ENCODE measurements at regions not wholly inside any gene's neighbourhood (a gene's known extent, or its start where the extent isn't known, plus 50 kb on each side); places are given as distances from the start of the nearest gene placed in this dataset.
"Not testable (repeated sequence)": the region's sequence is repeated elsewhere in the genome, so short reads cannot be mapped to it uniquely, and the experiment has no call there.

DNA sequence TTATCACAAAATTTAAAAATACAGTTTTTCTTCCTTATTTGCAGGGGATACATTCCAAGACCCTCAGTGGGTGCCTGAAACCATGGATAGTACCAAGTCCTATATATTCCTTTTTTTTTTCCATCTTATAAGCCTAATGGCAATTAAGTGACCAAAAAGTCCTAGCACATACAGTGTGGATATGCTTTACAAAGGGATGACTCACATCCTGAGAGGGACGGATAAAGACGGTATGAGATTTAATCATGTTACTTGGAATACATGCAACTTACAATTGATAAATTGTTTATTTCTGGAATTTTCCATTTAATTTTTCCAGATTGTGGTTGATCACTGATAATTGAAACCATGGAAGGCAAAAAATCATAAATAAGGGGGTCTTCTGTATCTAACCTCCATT, 181.2 kb upstream of the BRINP3 start:
- H3K4me3 ChIP-seq (ENCODE audit: low read length): no peak overlapping the region
- no peak for DNase-seq (ENCODE audit: low read depth, low spot score)

DNA sequence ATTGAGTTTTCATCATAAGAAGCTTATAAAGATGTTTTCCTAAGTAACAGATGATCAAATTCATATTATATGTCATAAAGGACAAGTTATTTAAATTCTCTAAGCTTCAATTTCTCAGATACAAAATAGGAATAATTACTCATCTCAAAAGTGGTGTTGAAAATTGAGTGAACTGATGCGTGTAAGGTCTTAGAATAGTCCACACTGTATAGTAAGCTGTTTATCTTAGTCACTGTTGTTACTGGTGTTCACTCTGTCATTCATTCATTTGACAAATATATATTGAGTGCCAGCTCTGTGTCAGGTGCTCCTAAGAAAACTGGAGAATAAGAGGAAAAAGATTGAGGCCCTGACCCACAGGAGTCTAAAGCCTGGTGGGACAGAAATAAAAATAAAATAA, 186.3 kb upstream of the BRINP3 start:
- DNase-seq (ENCODE audit: low read depth, low spot score): no peak
- no peak overlapping the region for H3K4me3 ChIP-seq (ENCODE audit: low read length)

DNA sequence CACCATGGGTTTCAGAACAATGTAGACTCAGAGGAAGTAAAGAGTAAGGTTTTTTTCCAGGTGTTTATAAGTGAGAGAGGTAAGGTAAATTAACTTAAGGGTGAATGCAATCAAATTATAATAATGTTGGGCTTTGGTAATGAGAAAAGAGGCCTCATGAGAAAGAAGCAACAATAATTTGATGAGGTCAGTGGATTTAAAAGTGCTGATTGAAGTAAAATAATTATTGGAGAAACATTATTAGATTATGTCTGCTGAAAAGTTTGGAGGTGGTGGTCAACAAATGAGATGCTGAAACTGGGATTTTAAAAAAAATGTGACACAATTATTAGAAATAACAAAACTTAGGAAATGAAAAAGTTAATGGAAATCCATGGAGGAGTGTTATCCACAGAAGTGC, 187.4 kb upstream of the BRINP3 start:
- H3K4me3 ChIP-seq (ENCODE audit: low read length): no peak overlapping the region
- no peak for DNase-seq (ENCODE audit: low read depth, low spot score)

DNA sequence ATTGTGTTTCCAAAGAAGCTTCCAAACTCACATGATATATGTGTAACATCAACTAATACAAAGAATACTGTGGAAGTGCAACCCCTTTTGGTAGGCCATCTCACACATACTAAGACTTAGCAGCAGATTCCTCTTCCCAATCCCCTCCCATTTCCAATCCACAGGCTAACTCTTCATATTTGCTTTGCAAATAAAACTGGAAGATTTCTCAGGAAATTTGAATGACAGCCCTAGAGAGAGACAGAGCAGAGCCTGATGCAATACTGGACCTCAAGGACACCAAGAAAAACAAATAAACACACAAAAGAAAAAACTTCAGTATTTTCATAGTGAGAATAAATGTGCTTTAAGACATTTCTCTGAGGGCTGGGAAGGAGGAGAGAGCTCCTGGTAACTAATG, 190.2 kb upstream of the BRINP3 start:
- H3K4me3 ChIP-seq (ENCODE audit: low read length): no peak overlapping the region
- no peak for DNase-seq (ENCODE audit: low read depth, low spot score)

DNA sequence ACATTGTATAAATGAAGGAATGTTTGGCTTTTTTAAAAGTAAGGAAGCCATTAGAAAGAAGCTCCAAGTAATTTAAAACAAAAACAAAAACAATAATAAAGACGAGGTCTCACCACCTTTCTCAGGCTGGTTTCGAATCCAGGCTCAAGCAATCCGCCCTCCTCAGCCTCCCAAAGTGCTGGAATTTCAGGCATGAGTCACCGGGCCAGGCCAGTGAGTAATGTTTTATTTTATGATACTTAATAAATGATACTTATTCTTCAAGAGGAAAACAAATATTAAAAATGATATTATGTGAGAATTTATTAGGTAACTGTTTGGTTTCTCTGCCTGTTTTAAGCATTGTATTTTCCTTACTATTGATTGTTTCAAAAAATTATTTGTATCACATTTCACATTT, 201.4 kb upstream of the BRINP3 start:
- H3K4me3 ChIP-seq (ENCODE audit: low read length): no peak overlapping the region
- DNase-seq (ENCODE audit: low read depth, low spot score): no peak

DNA sequence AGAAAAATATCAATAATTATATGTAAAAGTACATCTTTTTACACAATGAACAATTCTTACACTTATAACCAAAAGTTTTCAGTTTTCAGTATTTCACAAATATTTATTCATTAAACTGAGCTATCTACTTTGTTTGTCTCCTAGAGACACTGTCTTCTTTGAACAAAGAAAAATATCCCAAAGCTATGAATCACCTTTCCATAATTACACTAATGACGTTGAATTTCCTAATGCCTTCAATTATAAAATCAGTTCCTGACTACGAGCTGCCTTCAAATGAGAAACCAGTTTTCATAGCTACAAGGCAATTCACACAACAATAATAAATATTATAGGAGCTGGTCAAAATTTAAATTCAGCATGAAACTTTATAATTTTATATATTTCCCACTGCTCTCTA, 201.8 kb upstream of the BRINP3 start:
- no peak overlapping the region for H3K4me3 ChIP-seq (ENCODE audit: low read length)
- DNase-seq (ENCODE audit: low read depth, low spot score): no peak

DNA sequence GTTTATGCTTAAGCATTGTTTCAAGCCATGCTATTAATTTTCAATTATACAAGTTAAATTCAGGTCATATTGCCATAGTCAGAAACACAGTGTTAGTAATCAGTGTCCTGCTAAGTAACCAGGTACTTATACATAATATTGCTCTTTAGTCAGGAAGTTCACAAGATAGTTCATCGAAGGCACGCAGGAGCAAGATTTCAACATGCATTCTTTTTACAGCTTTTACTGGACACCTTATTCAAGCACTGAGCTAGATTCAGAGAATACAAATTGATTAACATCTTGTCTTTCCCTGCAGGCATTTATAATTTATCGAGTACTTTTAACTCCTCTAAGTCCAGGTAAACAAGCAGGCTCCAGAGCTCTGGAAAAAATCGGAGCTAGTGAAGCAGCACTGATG, 202.3 kb upstream of the BRINP3 start:
- H3K4me3 ChIP-seq (ENCODE audit: low read length): no peak overlapping the region
- DNase-seq (ENCODE audit: low read depth, low spot score): no peak

DNA sequence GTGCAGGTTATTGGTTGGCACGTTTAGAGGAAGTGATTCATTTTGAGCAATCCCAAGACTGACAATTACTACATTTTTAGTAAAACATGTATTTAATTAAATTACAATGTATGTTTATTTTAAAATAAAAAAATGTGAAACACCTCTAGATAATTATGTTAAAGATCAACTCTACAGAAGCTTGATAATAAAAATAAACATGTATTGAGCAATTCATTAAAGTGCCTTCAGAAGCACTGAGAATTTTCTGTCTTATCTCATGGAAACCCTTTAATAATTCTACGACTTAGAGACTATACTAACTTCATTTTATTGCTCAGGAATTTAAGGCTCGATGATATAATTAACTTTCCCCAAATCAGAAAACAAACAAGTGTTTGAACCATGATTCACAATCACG, 208.0 kb upstream of the BRINP3 start:
- no peak for DNase-seq (ENCODE audit: low read depth, low spot score)
- no peak overlapping the region for H3K4me3 ChIP-seq (ENCODE audit: low read length)

DNA sequence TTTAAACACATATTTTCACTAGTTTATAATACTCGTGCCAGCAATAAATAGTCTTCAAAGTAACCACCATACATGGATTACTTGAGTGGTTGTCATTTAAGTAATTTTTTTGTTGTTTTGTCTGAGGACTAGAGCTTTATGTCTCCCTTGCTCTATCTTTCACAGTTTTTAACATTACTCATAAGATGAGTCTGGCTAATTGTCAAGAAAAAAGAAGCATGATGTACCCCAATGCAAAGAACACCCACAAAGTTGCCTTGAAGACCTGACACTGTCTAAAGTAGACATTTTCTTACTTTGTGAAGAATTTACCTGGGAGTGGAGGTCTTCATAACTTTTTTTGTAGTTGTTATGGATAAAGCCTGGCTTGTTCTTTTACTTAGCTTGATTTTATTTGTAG, 210.4 kb upstream of the BRINP3 start:
- DNase-seq (ENCODE audit: low read depth, low spot score): no peak
- no peak overlapping the region for H3K4me3 ChIP-seq (ENCODE audit: low read length)

DNA sequence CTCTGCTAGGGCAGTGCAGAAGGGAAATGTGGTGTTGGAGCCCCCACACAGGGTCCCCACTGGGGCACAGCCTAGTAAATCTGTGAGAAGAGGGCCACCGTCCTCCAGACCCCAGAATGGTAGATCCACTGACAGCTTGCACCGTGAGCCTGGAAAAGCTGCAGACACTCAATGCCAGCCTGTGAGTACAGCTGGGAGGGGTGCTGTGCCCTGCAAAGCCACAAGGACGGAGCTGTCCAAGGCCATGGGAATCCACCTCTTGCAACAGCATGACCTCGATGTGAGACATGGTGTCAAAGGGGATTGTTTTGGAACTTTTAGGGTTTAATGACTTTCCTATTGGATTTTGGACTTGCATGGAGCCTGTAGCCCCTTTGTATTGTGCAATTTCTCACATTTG, 220.8 kb upstream of the BRINP3 start:
- DNase-seq (ENCODE audit: low read depth, low spot score); H3K4me3 ChIP-seq (ENCODE audit: low read length): not testable (repeated sequence)

DNA sequence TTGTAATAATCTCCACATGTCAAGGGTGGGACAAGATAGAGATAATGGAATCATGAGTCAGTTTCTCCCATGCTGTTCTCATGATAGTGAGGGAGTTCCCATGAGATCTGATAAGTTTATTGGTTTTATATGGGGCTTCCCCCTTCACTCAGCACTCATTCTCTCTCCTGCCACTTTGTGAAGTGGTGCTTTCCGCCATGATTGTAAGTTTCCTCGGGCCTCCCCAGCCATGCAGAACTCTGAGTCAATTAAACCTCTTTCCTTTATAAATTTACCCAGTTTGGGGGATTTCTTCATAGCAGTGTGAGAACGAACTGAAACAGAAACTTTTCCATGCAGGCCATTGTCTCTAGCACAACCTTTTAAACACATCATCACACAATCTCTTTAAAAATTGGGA, 221.5 kb upstream of the BRINP3 start:
- H3K4me3 ChIP-seq (ENCODE audit: low read length): no peak overlapping the region
- no peak for DNase-seq (ENCODE audit: low read depth, low spot score)

DNA sequence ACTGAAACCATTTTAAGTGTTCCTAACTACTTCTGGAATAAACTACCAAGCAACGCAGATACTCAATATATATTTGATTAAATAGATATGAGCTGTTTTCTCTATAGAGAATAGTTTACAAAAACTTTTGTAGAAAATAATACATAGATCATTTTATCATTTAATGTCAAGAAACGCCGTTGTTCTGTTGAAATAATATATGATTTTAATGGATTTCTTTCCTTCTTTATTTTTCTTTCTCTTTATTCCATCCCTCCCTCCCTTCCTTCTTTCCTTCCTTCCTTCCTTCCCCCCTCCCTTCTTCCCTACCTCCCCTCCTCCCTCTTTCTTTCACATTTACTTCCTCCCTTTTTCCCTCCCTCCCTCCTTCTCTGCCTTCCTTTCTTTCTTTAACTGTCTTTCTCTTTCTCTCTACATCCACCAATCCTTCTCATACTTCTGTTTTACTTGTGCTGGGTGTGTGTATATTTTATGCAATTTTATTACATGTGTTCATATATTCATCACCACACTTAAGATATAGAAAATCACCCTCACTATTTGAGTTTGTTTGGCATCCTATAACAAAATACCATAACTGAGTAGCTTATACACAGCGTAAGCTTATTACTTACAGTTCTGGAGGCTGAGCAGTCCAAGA, 230.9 kb upstream of the BRINP3 start:
- no peak for DNase-seq (ENCODE audit: low read depth, low spot score)
- H3K4me3 ChIP-seq (ENCODE audit: low read length): no peak overlapping the region

DNA sequence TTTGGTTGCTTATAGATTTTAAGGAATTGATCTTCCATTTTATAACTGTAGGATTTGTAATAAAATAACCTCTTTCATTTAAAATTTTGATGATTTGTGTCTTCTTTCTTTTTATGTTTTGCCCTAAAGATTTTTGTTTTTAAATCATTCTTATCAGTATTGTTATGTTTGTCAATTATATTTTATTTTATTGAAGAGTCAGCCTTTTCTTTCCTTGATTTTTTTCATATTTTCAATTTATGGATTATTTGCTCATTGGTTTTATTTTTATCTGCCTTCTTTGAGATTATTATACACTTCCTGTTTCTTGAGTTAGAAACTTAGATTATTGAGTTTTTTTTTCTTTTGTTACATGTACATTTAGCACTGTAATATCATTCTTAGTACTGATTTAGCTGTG, 233.4 kb upstream of the BRINP3 start:
- DNase-seq (ENCODE audit: low read depth, low spot score): no peak
- H3K4me3 ChIP-seq (ENCODE audit: low read length): no peak overlapping the region

DNA sequence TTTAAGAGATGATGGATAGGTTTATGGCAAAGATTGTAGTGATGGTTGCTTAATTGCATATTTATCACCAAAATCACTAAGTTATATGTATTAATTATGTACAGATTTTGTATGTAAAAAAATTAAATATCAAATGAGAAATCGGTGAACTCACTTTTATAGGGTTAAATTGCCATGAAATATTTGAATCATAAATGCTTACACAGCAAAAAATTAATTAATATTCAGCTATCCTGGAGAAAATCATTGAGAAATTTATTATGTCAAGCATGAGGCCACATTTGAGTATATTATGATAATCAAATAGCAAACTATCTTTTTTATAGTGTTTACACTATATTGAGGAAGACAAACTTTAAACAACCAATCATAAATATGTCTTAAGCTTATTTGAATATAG, 239.4 kb upstream of the BRINP3 start:
- H3K4me3 ChIP-seq (ENCODE audit: low read length): no peak overlapping the region
- DNase-seq (ENCODE audit: low read depth, low spot score): no peak

DNA sequence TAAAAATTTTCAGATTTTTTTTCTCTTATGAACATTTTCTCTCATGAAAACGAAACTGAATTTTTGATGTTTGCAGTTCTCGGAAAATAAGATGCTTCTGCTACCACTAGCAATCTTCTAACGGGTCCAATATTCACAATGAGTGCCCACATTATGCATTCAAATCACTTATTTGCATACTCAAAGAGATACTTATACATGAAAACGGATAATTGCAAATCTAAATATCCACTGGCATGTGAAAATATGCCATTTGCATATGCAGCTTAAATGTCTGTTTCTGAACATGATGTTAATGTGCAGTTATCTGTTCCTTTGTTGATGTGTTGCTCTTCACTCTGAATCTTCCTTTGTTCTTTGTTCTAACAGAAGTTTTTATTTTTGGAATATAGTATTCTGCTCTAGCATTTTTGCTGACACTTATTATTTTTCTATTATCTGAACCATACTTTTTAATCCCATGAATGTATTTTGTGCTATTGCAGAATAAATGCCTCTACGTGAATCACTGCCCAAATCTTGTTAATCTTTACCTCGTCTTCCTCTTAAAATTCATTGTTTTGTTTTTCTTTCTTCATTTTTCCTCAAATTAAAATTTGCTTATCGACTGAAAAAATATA, 259.4 kb upstream of the BRINP3 start:
- H3K4me3 ChIP-seq (ENCODE audit: low read length): no peak overlapping the region
- DNase-seq (ENCODE audit: low read depth, low spot score): no peak

DNA sequence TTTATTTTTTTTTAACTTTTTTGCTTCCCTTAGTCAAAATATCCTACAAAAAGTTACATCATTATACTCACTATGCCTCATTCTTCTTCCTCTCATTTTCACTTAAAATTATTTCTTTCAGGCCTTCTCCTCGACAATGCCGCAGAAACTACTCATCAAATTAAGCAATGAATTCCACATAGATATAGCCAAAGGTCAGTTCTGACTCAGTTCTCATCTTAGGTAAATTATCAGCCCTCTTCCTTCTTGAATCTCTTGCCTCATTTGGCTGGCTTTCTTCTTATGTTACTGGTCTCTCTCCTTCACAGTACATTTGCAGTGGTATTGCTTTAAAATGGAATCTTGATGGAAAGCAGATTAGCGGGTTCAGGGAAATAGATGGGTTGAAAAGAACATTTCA, 260.7 kb upstream of the BRINP3 start:
- no peak for DNase-seq (ENCODE audit: low read depth, low spot score)
- no peak overlapping the region for H3K4me3 ChIP-seq (ENCODE audit: low read length)

DNA sequence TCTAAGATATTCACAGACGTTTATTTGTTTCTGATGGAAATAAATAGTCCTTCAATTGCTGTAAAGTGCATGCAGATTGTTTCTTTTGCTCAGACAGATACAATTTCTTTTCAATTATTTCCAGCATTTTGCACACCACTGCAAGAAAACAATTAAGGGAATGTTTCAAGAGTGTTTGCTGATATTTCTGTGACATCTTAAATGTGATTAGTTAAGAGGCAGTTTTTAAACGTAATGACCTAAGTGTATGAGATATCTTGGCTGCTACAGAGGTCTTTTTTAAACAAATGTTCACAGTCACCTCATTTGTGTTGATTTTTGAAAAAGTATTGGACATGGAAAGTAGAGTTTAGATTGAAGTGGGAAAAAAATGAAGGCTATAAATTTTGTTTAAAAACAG, 262.3 kb upstream of the BRINP3 start:
- no peak for DNase-seq (ENCODE audit: low read depth, low spot score)
- H3K4me3 ChIP-seq (ENCODE audit: low read length): no peak overlapping the region

DNA sequence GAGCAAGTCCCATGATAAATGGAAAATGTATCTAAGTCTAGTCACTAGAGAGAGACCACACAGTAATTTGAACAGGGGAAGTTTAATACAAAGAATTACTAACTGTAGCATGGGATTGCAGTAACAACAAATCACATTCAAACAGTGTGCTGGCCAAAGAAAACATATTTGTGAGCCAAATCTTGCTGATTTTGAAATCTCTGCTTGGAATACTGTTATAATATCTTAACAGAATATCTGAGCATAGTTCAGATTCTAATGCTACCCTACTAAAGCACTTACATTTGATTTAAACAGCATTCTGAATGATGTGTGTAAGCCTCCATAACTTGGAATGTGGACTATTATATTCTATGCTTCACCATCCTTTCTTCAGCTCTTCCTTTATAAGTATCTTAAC, 270.0 kb upstream of the BRINP3 start:
- H3K4me3 ChIP-seq (ENCODE audit: low read length): no peak overlapping the region
- DNase-seq (ENCODE audit: low read depth, low spot score): no peak

DNA sequence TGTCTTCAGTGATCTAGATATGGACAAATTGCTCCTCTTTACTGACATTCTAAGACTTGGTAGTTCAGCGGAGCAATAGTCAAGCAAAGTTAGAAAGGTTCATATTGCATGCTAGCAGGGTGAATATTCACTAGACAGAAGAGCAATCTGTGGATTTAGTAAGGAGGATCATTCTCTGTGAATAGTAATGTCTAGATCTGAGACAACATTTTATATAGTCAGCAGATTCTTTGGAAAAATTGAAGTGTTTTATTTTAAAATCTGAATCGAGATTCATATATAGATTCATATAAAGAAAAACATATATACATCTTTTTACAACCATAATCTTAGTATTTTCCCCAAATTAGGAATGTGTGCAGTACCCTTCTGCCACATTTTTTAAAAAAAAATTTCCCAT, 274.5 kb upstream of the BRINP3 start:
- no peak overlapping the region for H3K4me3 ChIP-seq (ENCODE audit: low read length)
- no peak for DNase-seq (ENCODE audit: low read depth, low spot score)

DNA sequence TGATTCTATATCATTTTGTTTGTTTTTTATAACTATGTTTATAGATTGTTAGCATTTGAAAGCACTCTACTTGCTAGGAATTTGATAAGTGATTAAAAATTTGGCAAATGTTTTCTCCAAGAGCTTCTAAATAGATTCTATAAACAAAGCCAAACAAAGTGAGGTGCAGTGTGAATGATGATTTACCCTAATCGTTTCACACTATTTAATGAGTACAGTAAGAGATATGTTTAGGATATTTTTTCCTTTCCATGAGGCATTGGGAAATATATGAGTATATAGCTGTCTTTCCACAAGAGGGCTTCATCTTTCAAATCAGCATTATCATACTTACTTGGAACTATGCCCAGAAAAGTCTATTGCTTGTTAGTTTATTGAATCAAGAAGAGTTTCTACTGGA, 277.0 kb upstream of the BRINP3 start:
- no peak overlapping the region for H3K4me3 ChIP-seq (ENCODE audit: low read length)
- DNase-seq (ENCODE audit: low read depth, low spot score): no peak

DNA sequence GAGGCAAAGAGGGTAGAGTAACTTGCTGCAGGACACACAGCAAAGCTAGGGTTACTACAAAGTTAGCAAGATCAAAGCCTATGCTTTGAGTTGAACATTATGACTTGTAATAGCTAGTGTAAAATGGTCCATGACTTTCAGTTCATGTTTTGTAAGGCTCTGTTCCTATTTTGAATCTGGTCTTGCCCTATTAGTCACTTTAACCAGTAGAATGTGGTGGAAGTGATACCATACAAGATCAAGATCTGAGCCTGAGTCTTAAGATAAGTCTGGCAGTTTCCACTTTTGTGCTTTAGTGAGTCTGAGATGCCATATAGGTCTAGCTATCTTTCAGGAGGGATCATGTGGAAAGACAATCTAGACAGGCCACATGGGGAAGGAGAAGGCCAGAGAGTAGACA, 282.1 kb upstream of the BRINP3 start:
- H3K4me3 ChIP-seq (ENCODE audit: low read length): no peak overlapping the region
- DNase-seq (ENCODE audit: low read depth, low spot score): no peak

DNA sequence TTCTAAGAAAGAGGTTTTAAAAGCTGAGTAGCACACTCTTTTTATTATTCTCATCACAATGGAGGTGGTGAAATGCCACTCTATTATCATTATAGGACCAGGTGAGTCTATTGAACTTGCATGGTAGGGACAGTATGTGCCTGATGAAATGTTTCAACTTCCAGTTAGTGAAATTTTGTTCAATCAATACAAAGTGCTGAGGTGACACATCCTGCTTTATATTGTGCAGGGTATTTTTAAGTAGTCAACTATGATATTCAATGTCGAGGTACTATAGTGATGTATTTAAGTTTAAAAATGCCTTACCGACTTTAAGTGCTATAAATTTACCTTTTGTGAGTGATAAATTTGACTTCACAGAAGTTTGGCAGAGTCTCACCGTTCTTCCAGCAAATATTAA, 284.7 kb upstream of the BRINP3 start:
- no peak for DNase-seq (ENCODE audit: low read depth, low spot score)
- H3K4me3 ChIP-seq (ENCODE audit: low read length): no peak overlapping the region
